Ammon's horn (tissue), 1 donor: ENCODE measurements at regions not wholly inside any gene's neighbourhood (a gene's known extent, or its start where the extent isn't known, plus 50 kb on each side); places are given as distances from the start of the nearest gene placed in this dataset.

Experiments used
- DNase-seq: peaks from one replicate; pipeline ENCODE4 v3.0.0-alpha.2; 2016; ENCODE audit warnings: low spot score

GRCh38 chr4:26105337-26105736 lies 191.3 kb downstream of the SMIM20 start:
- DNase-seq: no peak

DNA sequence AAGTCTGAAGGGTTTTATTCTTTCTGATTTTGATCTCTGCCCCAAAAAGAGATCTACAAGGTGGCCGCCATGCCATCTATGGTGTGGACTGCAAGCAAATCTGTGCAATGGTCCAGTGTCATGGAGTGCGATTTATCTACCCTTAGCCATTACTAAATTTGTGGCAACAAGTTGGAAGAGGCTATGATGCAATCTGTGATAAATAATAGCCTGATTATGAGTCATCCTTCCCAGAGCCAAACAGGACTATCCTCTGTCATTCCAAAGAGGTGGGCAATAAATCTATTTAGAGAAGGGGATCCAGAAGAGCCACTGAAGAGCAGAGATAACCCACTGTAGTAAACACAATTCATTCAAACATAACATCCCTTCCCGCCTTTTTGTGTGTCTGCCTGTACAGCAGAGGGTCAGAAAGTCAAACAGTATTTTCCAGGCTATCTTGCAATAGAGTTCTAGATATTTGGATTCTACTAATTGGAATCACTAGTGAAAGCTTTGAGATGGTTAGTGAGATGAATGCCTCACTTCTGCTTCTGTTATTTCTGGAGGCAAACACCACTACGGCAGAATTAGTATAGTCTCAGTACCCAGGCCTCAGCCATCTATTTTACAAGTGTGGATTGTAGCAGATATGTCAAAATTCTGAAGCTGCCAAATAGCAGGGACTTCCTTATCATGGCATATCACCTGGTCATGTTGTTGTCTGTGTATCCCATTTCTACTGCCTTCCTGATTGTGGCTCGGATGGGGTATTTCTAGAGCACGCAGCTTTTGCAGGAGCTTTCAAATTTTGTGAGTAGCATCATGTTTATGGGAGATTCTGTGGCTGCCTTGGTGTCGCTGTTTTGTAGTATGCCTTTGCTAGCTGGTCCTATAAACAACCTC lies 192.0 kb downstream of the SMIM20 start:
- DNase-seq: no peak

GRCh38 chr4:26106776-26107175 lies 192.8 kb downstream of the SMIM20 start:
- no peak for DNase-seq

GRCh38 chr4:26108054-26108453 lies 194.0 kb downstream of the SMIM20 start:
- no peak for DNase-seq

- DNase-seq: no peak
Observed at GRCh38 chr4:26110493-26110892, 196.5 kb downstream of the SMIM20 start.

DNA sequence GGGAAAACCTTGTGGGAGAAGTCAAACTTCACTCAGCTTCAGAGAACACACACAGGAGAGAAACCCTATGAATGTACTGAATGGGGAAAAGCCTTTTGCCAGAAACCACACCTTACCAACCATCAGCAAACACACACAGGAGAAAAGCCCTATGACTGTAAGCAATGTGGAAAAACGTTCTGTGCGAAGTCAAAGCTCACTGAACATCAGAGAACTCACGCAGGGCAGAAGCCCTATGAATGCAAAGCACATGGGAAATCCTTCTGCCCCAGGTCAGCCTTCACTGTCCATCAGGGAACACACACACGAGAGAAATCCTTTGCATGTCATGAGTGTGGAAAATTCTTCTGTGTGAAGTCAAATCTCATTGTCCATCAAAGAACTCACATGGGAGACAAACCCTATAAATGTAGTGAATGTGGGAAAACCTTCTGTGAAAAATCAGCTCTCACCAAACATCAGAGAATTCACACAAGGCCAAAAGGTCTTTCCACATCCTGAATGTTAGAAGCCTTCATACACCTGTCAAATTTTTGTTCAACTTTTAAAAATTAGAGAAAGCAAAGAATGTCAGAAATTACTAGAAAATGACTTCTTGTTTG lies 199.4 kb downstream of the SMIM20 start:
- no peak for DNase-seq

GRCh38 chr4:26116057-26116456 lies 202.0 kb downstream of the SMIM20 start:
- no peak for DNase-seq

GRCh38 chr4:26120098-26120825 lies 200.6 kb upstream of the RBPJ start:
- no peak for DNase-seq

GRCh38 chr4:26122690-26123089 lies 198.1 kb upstream of the RBPJ start:
- DNase-seq: no peak

DNA sequence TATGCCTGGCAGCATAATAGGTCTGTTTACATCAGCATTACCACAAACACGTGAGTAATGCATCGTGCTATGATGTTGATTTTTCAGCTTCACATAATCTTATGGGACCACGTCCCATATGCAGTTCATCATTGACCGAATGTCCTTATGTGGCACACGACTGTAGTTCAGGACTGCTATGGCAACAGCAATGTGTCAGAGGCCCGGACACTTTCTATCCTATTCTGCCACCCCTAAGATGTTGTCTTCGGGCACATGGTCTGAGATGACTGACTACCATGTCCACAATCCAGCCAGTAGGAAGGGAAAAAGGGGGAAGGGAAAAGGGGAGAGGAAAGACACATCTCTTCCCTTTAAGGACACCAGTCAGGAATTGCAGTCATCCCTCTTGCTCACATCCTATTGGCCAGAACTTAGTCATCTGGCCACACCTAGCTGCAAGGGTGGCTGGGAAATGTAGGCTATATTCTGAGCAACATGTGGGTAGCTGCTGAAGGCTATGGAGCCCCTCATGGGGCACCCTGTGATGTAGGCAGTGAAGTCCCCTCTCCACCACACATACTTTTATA lies 196.0 kb upstream of the RBPJ start:
- DNase-seq: no peak

GRCh38 chr4:26126143-26126718 lies 194.6 kb upstream of the RBPJ start:
- DNase-seq: no peak

GRCh38 chr4:26126994-26127393 lies 193.8 kb upstream of the RBPJ start:
- DNase-seq: no peak

DNA sequence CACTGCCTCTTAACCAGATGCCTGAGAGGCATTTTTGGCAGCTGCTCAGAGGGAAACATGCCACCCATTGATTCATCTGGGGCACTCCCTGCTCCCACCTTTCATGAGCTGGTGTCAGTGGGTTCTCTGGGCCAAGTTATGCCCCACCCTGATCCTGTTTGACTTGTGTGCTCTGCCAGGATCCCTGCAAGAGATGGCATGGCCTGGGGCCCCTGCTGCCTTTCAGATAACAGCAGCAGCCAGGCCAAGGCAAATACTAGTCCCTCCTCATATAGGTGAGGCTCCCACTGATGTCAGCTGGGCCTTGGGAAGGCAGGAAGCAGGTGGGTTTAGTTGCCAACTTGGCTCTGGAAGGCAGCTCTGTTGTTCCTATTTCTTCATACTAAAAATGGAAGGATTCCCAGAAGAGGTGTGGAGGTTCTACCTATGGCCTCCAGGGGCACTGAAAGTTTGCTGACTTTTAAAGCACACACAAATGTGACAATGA lies 192.9 kb upstream of the RBPJ start:
- DNase-seq: no peak

DNA sequence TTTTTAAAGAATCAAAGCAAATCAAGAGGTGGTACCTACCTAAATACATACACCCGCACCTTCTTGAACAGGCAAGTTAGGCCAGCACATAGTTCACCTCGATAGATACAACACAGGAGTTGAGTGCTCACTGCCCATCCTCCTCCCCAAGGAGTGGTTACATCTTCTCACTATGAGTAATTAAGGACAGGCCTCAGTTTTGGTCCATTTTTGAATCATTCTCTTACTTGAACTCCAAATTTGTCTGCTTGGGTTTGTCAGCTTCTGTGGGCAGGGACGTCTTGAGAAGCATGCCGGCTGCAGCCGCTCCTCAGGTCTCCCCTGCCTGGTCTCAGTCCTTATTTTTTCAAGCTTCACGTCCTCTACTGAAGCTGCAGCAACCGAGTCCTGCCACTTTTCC lies 190.6 kb upstream of the RBPJ start:
- DNase-seq: no peak

DNA sequence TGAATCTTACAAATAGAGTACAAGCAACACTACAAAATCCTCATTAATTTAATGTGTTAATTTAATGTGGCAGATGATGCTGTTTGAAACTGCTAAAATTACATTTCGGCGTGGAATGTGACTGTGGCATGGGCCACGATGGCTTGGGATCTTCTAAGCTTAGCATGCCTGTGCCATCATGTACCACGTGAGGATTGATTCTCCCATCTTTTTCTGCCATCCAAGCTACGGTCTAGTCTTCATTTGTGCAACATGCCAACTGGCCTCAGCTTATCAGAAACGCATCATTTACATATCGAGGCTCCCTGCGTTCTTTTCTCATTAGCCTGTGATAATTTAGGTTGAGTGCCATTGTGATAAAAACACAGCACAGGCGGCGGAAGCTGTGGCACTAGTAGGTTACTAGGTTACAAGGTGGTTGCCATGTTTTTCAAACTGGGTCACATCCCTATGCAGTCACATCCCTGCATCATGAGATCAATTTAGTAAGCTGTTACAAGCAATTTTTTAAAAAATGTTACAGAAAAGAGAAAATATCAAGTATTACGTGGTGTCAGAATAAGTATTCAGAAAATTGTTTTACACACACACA lies 189.9 kb upstream of the RBPJ start:
- no peak for DNase-seq

GRCh38 chr4:26131711-26132110 lies 189.1 kb upstream of the RBPJ start:
- DNase-seq: no peak

DNA sequence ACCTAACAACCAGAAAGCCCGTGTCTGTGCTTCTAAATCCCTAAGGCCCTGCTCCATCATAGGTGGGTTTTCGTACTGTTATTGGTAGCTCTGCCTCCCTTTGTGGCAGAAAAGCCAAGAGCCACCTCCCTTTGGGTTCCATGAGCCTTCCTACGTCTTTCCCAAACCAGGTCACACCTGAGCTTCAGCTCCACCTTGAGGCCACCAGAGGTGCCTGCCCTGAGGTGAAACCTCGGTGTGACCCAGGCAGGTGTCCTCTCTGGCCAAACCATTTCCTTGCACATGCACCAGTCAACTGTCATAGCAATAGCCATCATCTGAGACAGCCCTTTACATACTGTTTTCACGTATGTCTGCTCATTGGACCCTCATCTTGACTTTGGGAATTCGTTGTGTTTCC lies 188.0 kb upstream of the RBPJ start:
- no peak for DNase-seq

DNA sequence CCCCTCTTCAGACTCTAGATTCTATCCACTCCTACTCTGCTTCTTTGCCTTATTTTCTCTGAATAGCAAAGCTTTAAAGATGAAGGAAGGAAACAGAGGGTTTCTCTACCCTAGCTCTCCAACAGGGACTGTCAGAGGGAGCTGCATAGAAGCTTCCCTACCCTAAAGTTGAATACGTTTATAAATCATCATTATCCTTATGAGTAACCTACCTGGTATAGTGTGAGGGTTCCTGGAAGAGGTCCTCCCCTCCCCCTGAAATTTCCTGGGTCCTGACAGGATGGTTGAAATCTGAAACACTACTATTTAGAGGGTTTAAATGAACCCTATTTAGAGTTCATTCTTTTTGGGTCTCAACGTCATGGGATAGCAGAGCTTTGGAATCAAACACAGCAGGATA lies 187.0 kb upstream of the RBPJ start:
- DNase-seq: no peak

- no peak for DNase-seq
Observed at GRCh38 chr4:26135331-26135730, 185.5 kb upstream of the RBPJ start.

- no peak for DNase-seq
Observed at GRCh38 chr4:26136615-26137014, 184.2 kb upstream of the RBPJ start.

DNA sequence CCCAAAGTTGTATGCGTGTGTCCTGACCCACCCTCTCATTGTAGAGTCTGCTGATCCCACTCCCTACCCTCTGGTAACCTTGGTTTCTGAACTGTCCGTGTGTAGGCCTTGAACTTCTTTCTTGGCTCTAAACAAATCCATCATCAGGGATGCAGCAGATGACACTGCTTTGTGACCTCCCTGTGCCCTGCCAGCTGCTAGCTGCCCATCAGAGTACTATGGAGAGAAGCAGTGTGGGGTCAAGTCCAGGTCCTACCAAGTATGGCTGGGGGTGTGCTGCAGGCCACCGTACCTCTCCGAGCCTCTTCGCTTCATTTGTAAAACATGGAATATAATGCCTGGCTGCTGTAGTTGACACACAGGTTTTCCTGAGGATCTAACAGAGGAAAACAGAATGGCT lies 183.5 kb upstream of the RBPJ start:
- DNase-seq: no peak
